ENCODE measurements at regions not wholly inside any gene's neighbourhood (a gene's known extent, or its start where the extent isn't known, plus 50 kb on each side); places are given as distances from the start of the nearest gene placed in this dataset.
A peak's percentile ranks its signal among the peaks of the same experiment; 100 is the strongest.
"Not testable (repeated sequence)": the region's sequence is repeated elsewhere in the genome, so short reads cannot be mapped to it uniquely, and the experiment has no call there.

- FAIRE-seq = no peak
- no peak for DNase-seq (ENCODE audit: insufficient read length, low spot score)
Observed at GRCh38 chr6:47180633-47181032, 129.1 kb downstream of the TNFRSF21 start.

GRCh38 chr6:47179286-47179685 is 130.4 kb downstream of the TNFRSF21 start:
- no peak for FAIRE-seq
- no peak for DNase-seq (ENCODE audit: insufficient read length, low spot score)

- FAIRE-seq (no peak), DNase-seq (ENCODE audit: insufficient read length, low spot score) (no peak)
Observed at GRCh38 chr6:47175656-47176055, 133.5 kb upstream of the ADGRF1 start.

GRCh38 chr6:47174502-47175023 is 132.4 kb upstream of the ADGRF1 start:
- DNase-seq (ENCODE audit: insufficient read length, low spot score) = no peak
- no peak for FAIRE-seq

GRCh38 chr6:47174063-47174462 is 131.9 kb upstream of the ADGRF1 start:
- DNase-seq (ENCODE audit: insufficient read length, low spot score); FAIRE-seq: not testable (repeated sequence)

GRCh38 chr6:47173145-47173544 is 131.0 kb upstream of the ADGRF1 start:
- not testable (repeated sequence) for FAIRE-seq; DNase-seq (ENCODE audit: insufficient read length, low spot score)

GRCh38 chr6:47170617-47170947 is 128.4 kb upstream of the ADGRF1 start:
- no peak for DNase-seq (ENCODE audit: insufficient read length, low spot score)
- no peak for FAIRE-seq

- no peak for DNase-seq (ENCODE audit: insufficient read length, low spot score)
- FAIRE-seq = no peak
Observed at GRCh38 chr6:47169785-47170616, 127.9 kb upstream of the ADGRF1 start.

GRCh38 chr6:47168180-47168579 is 126.0 kb upstream of the ADGRF1 start:
- DNase-seq (ENCODE audit: insufficient read length, low spot score) (peak; percentile 76), FAIRE-seq (peak; percentile 96)

- FAIRE-seq (no peak), DNase-seq (ENCODE audit: insufficient read length, low spot score) (no peak)
Observed at GRCh38 chr6:47165918-47166317, 123.8 kb upstream of the ADGRF1 start.

GRCh38 chr6:47164877-47165276 is 122.7 kb upstream of the ADGRF1 start:
- DNase-seq (ENCODE audit: insufficient read length, low spot score) = no peak
- no peak for FAIRE-seq

GRCh38 chr6:47163536-47163935 is 121.4 kb upstream of the ADGRF1 start:
- FAIRE-seq (no peak), DNase-seq (ENCODE audit: insufficient read length, low spot score) (no peak)

- FAIRE-seq (no peak), DNase-seq (ENCODE audit: insufficient read length, low spot score) (no peak)
Observed at GRCh38 chr6:47162793-47163192, 120.7 kb upstream of the ADGRF1 start.

GRCh38 chr6:47162231-47162630 is 120.1 kb upstream of the ADGRF1 start:
- FAIRE-seq (no peak), DNase-seq (ENCODE audit: insufficient read length, low spot score) (no peak)

GRCh38 chr6:47161176-47161687 is 119.1 kb upstream of the ADGRF1 start:
- FAIRE-seq = no peak
- no peak for DNase-seq (ENCODE audit: insufficient read length, low spot score)

- FAIRE-seq (no peak), DNase-seq (ENCODE audit: insufficient read length, low spot score) (no peak)
Observed at GRCh38 chr6:47160702-47161101, 118.6 kb upstream of the ADGRF1 start.

- no peak for FAIRE-seq
- no peak for DNase-seq (ENCODE audit: insufficient read length, low spot score)
Observed at GRCh38 chr6:47159763-47160162, 117.6 kb upstream of the ADGRF1 start.

- FAIRE-seq = no peak
- no peak for DNase-seq (ENCODE audit: insufficient read length, low spot score)
Observed at GRCh38 chr6:47157653-47158219, 115.6 kb upstream of the ADGRF1 start.

GRCh38 chr6:47157063-47157462 is 114.9 kb upstream of the ADGRF1 start:
- FAIRE-seq = no peak
- DNase-seq (ENCODE audit: insufficient read length, low spot score) = no peak

- DNase-seq (ENCODE audit: insufficient read length, low spot score) (no peak), FAIRE-seq (no peak)
Observed at GRCh38 chr6:47156196-47156595, 114.1 kb upstream of the ADGRF1 start.

GRCh38 chr6:47153404-47153755 is 111.2 kb upstream of the ADGRF1 start:
- peak; percentile 52 for FAIRE-seq

More at GRCh38 chr6:47153404-47153755, 111.2 kb upstream of the ADGRF1 start:
- no peak for DNase-seq (ENCODE audit: insufficient read length, low spot score)

Data from HTR-8/SVneo (cell line).